ENCODE measurements at regions not wholly inside any gene's neighbourhood (a gene's known extent, or its start where the extent isn't known, plus 50 kb on each side); places are given as distances from the start of the nearest gene placed in this dataset.

GRCh38 chr12:61701471-61701870 lies 558.7 kb upstream of the USP15 start:
- no peak for DNase-seq

- DNase-seq, result no peak
Observed at GRCh38 chr12:61706783-61707182, 553.4 kb upstream of the USP15 start.

GRCh38 chr12:61713121-61713520 lies 547.1 kb upstream of the USP15 start:
- no peak for DNase-seq

- DNase-seq, result no peak
Observed at GRCh38 chr12:61717986-61718385, 542.2 kb upstream of the USP15 start.

GRCh38 chr12:61739925-61740324 lies 520.3 kb upstream of the USP15 start:
- DNase-seq, result no peak

- no peak for DNase-seq
Observed at GRCh38 chr12:61750604-61751003, 509.6 kb upstream of the USP15 start.

- no peak for DNase-seq
Observed at GRCh38 chr12:61754214-61754613, 506.0 kb upstream of the USP15 start.

- no peak for DNase-seq
Observed at GRCh38 chr12:61757831-61758505, 502.2 kb upstream of the USP15 start.

- DNase-seq, result no peak
Observed at GRCh38 chr12:61758661-61759060, 501.5 kb upstream of the USP15 start.

GRCh38 chr12:61765926-61766325 lies 494.3 kb upstream of the USP15 start:
- DNase-seq, result no peak

GRCh38 chr12:61780435-61780834 lies 479.8 kb upstream of the USP15 start:
- no peak for DNase-seq

GRCh38 chr12:61781021-61781581 lies 479.1 kb upstream of the USP15 start:
- DNase-seq, result no peak

GRCh38 chr12:61796846-61797245 lies 463.4 kb upstream of the USP15 start:
- no peak for DNase-seq

GRCh38 chr12:61797266-61797665 lies 462.9 kb upstream of the USP15 start:
- DNase-seq, result no peak

GRCh38 chr12:61798778-61799177 lies 461.4 kb upstream of the USP15 start:
- DNase-seq, result no peak

GRCh38 chr12:61804301-61804700 lies 455.9 kb upstream of the USP15 start:
- no peak for DNase-seq

- DNase-seq, result no peak
Observed at GRCh38 chr12:61808856-61809255, 451.3 kb upstream of the USP15 start.

- no peak for DNase-seq
Observed at GRCh38 chr12:61810486-61810885, 449.7 kb upstream of the USP15 start.

GRCh38 chr12:61821381-61821780 lies 438.8 kb upstream of the USP15 start:
- no peak for DNase-seq

- no peak for DNase-seq
Observed at GRCh38 chr12:61823102-61823501, 437.1 kb upstream of the USP15 start.

- no peak for DNase-seq
Observed at GRCh38 chr12:61846765-61847164, 413.4 kb upstream of the USP15 start.

- DNase-seq, result no peak
Observed at GRCh38 chr12:61848893-61849292, 411.3 kb upstream of the USP15 start.

- DNase-seq, result no peak
Observed at GRCh38 chr12:61853945-61854344, 406.3 kb upstream of the USP15 start.

- no peak for DNase-seq
Observed at GRCh38 chr12:61854902-61855301, 405.3 kb upstream of the USP15 start.

- DNase-seq, result no peak
Observed at GRCh38 chr12:61857968-61858367, 402.2 kb upstream of the USP15 start.

All from activated CD8-positive, alpha-beta memory T cell treated with anti-CD3 and anti-CD28 coated beads, Interleukin-2, amount 50 U/mL, for 4 hours (primary cell).